HG03520 (cell line): ENCODE measurements at regions not wholly inside any gene's neighbourhood (a gene's known extent, or its start where the extent isn't known, plus 50 kb on each side); places are given as distances from the start of the nearest gene placed in this dataset.

Experiments
- ATAC-seq: cut with Tn5 transposase; IDR thresholded peaks from one replicate; pipeline ENCODE4 v1.9.1; 2021; ENCODE audit warnings: mild to moderate bottlenecking, moderate library complexity; ENCODE audit not compliant: unreplicated experiment

DNA sequence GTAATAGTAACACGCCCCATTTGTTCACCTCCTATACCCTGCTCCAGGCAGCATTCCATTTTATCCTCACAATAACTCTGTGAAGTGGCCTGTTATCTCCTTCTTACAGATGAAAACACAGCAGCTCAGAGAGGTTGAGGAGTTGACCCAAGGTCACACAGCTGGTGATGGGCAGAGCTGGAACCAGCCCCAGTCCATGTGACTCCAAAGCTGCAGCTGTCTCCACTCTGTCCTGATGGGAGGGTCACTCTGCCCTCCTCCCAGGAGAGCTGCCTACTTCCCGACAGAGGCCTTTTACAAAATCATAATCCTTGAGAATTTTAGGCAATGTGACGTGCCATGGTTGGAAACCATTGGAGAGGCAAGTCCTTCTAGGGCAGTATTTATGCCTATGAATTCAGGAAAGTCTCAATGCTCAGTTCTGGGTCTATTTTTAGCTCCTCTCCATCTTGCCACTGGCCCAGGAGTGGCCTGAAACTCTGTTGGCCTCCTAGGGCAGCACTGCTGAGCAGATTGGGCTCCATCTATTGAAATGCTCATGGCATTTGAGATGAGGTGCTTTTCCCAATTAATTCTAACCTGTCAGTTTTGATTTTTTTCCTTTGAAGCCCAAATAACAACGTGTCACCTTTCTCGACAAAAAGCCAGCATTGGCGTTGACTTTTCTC is 50.1 kb upstream of the KCNK12 start:
- no peak for ATAC-seq
